COLO668 (cell line): ENCODE measurements at regions not wholly inside any gene's neighbourhood (a gene's known extent, or its start where the extent isn't known, plus 50 kb on each side); places are given as distances from the start of the nearest gene placed in this dataset.
"Not testable (repeated sequence)": the region's sequence is repeated elsewhere in the genome, so short reads cannot be mapped to it uniquely, and the experiment has no call there.

ENCODE experiments used
- DNase-seq: peaks from one replicate; lab custom pipeline; 2025; ENCODE audit not compliant: unreplicated experiment; lab: John Stamatoyannopoulos, UW

GRCh38 chr9:32072570-32072969, 311.9 kb upstream of the ACO1 start:
- DNase-seq: no peak

DNA sequence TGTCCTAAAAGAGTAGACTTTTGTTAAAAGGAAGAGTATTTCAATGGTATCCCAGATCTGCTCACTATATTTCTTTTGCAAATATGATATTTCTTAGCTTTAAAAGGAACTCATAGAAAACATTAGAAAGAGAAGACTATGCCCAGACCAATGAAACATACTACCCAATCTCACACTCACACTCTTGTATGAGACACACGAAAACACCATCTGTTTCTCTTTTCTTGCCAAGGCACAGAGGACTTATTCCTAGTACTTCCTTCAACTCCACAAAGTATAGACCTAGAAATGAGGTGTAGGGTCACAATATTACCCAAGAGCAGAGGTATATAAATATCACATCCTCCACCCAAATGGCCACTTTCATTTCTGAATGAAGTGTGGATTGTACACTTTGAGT, 292.4 kb upstream of the ACO1 start:
- DNase-seq: no peak

GRCh38 chr9:32117291-32117690, 267.2 kb upstream of the ACO1 start:
- no peak for DNase-seq

GRCh38 chr9:32128546-32128945, 255.9 kb upstream of the ACO1 start:
- no peak for DNase-seq

DNA sequence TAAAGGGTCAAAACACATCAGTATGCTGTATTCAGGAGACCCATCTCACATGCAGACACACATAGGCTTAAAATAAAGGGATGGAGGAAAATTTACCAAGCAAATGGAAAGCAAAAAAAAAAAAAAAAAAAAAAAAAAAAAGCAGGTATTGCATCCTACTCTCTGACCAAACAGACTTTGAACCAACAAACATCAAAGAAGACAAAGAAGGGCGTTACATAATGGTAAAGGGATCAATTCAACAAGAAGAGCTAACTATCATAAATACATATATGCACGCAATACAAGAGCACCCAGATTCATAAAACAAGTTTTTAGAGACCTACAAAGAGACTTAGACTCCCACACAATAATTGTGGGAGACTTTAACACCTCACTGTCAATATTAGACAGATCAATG, 253.7 kb upstream of the ACO1 start:
- DNase-seq: not testable (repeated sequence)

GRCh38 chr9:32136700-32137339, 247.6 kb upstream of the ACO1 start:
- DNase-seq: no peak

DNA sequence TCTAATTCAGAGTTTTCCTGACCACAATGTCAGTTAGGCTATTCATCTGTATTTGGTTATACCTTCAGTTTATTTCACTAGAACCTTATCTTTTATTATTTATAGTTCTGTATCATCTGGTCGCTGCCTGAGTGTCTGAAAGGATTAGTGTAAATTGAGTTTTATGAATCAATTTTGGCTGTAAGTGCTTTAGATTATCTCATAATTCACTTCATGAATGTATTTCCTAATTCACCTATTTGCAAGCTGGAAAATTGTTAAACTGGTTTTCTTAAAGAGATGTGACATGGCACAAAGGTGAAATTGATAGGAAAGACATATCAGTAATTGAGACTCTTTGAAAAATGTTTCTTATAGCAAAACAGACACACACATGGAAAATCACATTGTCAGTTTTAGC, 242.4 kb upstream of the ACO1 start:
- no peak for DNase-seq

DNA sequence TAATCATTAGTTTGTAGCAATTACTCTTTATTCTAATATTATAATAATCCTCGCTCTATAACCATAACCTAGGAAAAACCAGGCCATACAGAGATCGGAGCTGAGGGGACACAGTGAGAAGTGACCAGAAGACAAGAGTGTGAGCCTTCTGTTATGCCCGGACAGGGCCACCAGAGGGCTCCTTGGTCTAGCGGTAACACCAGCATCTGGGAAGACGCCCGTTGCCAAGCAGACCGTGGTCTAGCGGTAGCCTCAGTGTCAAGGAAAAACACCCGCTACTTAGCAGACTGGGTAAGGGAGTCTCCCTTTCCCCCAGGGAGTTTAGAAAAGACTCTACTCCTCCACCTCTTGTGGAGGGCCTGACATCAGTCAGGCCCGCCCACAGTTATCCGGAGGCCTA, 235.9 kb upstream of the ACO1 start:
- DNase-seq: not testable (repeated sequence)

DNA sequence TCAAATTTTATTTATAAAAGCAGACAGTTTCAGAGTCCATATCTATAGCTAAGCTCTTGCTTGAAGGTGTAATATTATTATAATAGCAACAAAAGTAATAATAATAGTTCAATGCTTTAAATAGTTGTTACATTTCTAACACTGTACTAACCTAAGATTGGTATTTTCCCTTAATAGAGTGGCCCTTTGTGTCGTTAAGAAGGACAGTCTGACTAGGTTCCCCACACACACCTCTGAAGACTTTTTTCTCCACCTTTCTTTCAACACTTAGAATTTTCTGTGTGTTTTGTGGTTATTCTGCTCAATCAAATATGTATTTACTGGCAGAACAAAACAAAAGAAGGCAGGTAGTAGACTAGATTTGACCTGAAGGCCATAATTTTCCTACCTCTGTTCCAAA, 223.2 kb upstream of the ACO1 start:
- DNase-seq: no peak

DNA sequence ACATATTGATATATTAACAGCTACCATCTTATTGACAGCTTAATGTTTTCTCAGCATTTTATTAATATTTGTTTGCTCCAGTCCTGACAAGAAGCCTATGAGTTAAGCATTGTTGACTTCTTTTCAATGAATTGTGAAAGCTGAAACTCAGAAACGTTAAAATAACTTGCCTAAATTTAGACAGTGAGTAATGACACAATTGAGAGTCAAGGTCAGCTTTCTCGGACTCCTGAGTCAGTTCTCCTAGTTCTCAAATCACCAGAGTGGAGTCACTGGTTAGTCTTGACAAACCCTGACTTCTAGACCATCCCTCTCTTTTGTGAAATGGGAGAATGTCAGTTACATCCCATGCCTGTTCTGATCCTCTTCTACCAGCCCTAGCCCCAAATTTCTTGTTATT, 222.7 kb upstream of the ACO1 start:
- no peak for DNase-seq

GRCh38 chr9:32166316-32166715, 218.1 kb upstream of the ACO1 start:
- DNase-seq: not testable (repeated sequence)

GRCh38 chr9:32171339-32171738, 213.1 kb upstream of the ACO1 start:
- DNase-seq: no peak

- no peak for DNase-seq
Observed at GRCh38 chr9:32172256-32172655, 212.2 kb upstream of the ACO1 start.

DNA sequence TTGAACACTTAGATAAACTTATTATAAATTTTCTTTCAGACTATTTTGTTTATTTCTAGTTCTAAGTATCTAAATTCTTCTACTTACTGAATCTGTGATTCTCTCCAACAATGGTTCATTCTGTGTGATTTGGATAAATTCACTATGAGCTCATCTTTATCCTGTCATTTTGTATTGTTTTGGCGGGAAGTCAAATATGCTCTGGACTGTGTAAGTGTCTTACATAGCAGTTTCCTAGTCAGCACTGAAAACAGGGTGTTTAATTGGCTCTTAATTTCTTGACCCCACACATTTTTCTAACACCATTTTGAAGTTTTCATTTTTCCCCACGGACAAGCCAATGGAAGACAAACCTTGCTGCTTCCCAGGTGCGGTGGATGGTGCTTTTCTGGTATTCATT, 207.0 kb upstream of the ACO1 start:
- DNase-seq: no peak

DNA sequence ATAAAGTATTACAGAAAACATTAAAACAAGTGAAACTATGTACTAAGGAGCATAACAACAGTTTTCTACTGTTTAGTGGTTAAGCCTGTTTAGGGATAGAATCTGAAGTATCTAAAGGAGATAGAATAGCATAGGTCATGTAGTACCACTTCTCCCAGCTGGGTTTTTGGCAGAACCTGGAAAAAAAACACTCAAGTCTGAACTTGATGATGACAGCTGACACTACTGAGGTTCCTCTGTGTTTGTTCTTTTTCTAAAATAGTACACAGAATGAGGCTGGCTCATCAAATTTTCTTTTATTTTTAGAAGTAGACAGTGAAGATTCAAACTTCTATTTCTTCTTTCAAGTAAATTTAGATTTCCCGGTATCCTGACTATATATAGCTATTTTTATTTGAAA, 203.8 kb upstream of the ACO1 start:
- no peak for DNase-seq

DNA sequence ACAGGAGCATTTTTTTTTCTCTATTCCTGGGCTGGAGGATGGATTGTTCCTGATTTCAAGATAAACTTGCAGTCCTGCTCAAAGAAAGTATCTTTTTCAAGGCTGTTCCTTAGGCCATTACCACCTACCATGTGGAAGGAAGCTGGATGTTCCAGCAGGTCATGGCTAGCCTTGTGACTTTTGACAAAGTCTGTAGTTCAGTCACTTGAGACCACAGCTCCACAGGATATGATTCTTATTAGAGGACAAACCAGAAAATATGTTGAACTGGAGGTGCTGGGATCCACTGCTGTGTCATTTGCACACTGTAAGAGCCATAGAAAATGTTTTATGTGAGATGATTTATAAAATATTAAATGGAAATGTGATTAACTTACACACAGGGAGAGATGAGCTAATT, 184.2 kb upstream of the ACO1 start:
- DNase-seq: no peak

GRCh38 chr9:32200896-32201295, 183.5 kb upstream of the ACO1 start:
- DNase-seq: no peak

DNA sequence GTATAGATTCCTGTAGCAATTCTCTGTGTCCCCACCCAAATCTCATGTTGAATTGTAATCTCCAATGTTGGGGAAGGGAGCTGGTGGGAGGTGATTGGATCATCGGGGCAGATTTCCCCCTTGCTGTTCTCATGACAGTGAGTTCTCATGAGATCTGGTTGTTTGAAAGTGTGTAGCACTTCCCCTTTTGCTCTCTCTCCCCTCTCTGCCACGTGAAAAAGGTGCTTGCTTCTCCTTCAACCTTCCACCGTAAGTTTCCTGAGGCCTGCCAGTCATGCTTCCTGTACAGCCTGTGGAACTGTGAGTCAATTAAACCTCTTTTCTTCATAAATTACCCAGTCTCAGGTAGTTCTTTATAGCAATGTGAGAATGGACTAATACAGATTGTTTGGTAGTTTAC, 175.3 kb upstream of the ACO1 start:
- DNase-seq: not testable (repeated sequence)

DNA sequence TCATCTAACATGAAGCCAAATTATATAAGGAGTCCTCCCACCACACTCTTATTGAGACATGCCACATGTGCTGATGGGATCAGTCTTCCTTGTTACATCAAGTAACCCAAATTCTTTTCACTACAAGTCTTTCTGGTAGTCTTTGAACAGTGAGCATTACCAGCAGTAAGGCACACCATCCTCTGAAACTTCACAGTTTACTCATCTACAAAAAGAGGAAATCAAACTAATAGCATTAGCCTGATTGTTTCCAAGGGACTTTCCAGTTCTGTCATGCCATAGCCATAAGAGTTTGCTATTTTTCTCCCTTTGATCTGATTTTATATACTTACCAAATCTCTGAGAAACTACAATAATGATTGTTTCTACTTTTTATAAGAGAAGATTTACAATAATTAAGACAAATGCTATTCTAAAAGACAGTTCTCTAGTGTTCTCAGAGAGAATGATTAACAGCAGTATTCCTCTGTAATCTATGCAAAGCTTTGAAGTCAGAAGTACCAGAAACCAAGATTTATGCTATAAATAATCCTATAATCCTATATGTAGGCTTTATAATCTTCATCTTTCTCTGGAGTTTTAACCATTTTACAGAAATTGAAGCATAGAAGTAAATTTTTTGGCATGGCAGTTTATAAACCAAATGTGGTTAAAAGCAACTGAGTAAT, 166.2 kb upstream of the ACO1 start:
- DNase-seq: no peak

DNA sequence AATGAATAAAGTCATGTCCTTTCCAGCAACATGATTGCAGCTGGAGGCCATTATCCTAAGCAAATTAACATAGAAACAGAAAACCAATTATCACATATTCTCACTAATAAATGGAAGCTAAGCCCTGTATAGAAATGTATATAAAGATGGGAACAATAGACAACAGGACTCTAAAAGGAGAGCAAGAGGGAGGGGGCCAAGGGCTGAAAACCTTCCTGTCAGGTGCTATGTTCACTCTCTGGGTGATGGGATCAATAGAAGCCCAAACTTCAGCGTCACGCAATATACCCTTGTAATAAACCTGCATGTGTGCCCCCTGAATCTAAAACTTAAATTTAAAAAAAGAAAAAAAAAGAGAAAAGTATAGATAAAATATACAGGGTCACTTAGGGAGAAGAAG, 163.7 kb upstream of the ACO1 start:
- DNase-seq: no peak

GRCh38 chr9:32234451-32234850, 150.0 kb upstream of the ACO1 start:
- DNase-seq: no peak

DNA sequence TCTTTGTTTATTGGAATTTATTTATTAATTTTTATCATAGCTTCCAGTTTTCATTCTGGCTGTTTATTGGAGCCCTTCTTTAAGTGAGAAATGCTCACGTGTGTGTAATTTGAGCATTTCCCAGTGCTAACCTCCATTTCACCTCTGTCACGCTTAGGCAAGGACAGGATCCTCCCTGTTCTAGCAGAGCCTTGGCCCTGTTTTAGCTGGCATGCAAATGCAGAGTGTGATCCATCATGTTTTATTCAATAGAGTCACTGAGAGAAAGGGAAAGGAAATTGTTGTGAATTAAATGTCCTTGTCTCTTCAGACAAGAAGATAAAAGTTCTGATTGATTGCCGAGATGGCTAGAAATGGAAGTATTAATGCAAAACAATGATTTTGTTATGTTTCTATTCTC, 137.3 kb upstream of the ACO1 start:
- no peak for DNase-seq

GRCh38 chr9:32248189-32248712, 136.2 kb upstream of the ACO1 start:
- DNase-seq: no peak
